PC-9 (cell line): ENCODE measurements at regions not wholly inside any gene's neighbourhood (a gene's known extent, or its start where the extent isn't known, plus 50 kb on each side); places are given as distances from the start of the nearest gene placed in this dataset.

Experiments
- CTCF ChIP-seq: fragments of 200-600 bp; sonication (generic); conservative IDR thresholded peaks from 2 replicates; pipeline ENCODE4 v1.6.1; 2017; ENCODE audit warnings: mixed run types, antibody characterized with exemption, mild to moderate bottlenecking, moderate library complexity
- EZH2 ChIP-seq: fragments of 200-600 bp; sonication (generic); IDR thresholded peaks from 2 replicates; pipeline ENCODE4 v1.8.0; 2017; ENCODE audit warnings: antibody characterized with exemption, low read depth

- TF ChIP-seq CTCF, result no peak
- no peak for TF ChIP-seq EZH2
Measured at GRCh38 chr11:91596111-91596510, 628.5 kb upstream of the FAT3 start.
